OCI-LY1 (cell line): ENCODE measurements at regions not wholly inside any gene's neighbourhood (a gene's known extent, or its start where the extent isn't known, plus 50 kb on each side); places are given as distances from the start of the nearest gene placed in this dataset.

Experiments
- H2AFZ ChIP-seq: fragments of 200-600 bp; sonication (generic), shearing (Covaris generic); 2 replicates; pipeline ENCODE4 v1.6.0; 2014; ENCODE audit warnings: antibody characterized with exemption, mild to moderate bottlenecking, low read length
- H3F3A ChIP-seq: fragments of 200-600 bp; sonication (generic), shearing (Covaris generic); 2 replicates; pipeline ENCODE4 v1.6.0; 2014; ENCODE audit warnings: mild to moderate bottlenecking, antibody characterized with exemption, low read length, moderate library complexity; ENCODE audit not compliant: insufficient read depth
- H3K27ac ChIP-seq: fragments of 200-600 bp; sonication (generic); 2 replicates; pipeline ENCODE4 v1.5.1; 2014; ENCODE audit warnings: low read length, mixed run types, mild to moderate bottlenecking, low read depth; ENCODE audit not compliant: poor library complexity, severe bottlenecking
- H3K27me3 ChIP-seq: fragments of 200-600 bp; sonication (generic); 2 replicates; pipeline ENCODE4 v1.6.0; 2014; ENCODE audit warnings: antibody characterized with exemption, mild to moderate bottlenecking, low read length, moderate library complexity; ENCODE audit not compliant: insufficient read depth
- H3K36me3 ChIP-seq: fragments of 200-600 bp; sonication (generic); 2 replicates; pipeline ENCODE4 v1.6.1; 2014; ENCODE audit warnings: mild to moderate bottlenecking, antibody characterized with exemption, low read length, moderate library complexity, mixed read lengths; ENCODE audit not compliant: insufficient read depth
- H3K4me1 ChIP-seq: fragments of 200-600 bp; sonication (generic); 2 replicates; pipeline ENCODE4 v1.5.1; 2014; ENCODE audit warnings: mild to moderate bottlenecking, low read length, moderate library complexity; ENCODE audit not compliant: insufficient read depth, severe bottlenecking
- H3K4me2 ChIP-seq: fragments of 200-600 bp; sonication (generic), shearing (Covaris generic); 2 replicates; pipeline ENCODE4 v1.6.1; 2014; ENCODE audit warnings: low read length
- H3K4me3 ChIP-seq: fragments of 200-600 bp; sonication (generic); 2 replicates; pipeline ENCODE4 v1.5.1; 2014; ENCODE audit warnings: low read length, low read depth, mild to moderate bottlenecking, mixed read lengths; ENCODE audit not compliant: poor library complexity, severe bottlenecking
- H3K79me2 ChIP-seq: fragments of 200-600 bp; shearing (Covaris generic); 2 replicates; pipeline ENCODE4 v1.6.1; 2016; ENCODE audit warnings: mixed run types, low read length, mixed read lengths; ENCODE audit not compliant: insufficient read depth
- H3K9ac ChIP-seq: fragments of 200-600 bp; sonication (generic), shearing (Covaris generic); 2 replicates; pipeline ENCODE4 v1.6.1; 2014; ENCODE audit warnings: mild to moderate bottlenecking, low read length, mixed read lengths
- H3K9me2 ChIP-seq: fragments of 200-600 bp; sonication (generic), shearing (Covaris generic); 2 replicates; pipeline ENCODE4 v1.6.1; 2014; ENCODE audit warnings: low read depth, mild to moderate bottlenecking, low read length, mixed read lengths
- H3K9me3 ChIP-seq: fragments of 200-600 bp; shearing (Covaris generic); 2 replicates; pipeline ENCODE4 v1.6.1; 2014; ENCODE audit warnings: low read length, mixed read lengths
- H4K20me1 ChIP-seq: fragments of 200-600 bp; sonication (generic), shearing (Covaris generic); 2 replicates; pipeline ENCODE4 v1.6.0; 2016; ENCODE audit warnings: mild to moderate bottlenecking, low read length; ENCODE audit not compliant: insufficient read depth
- CTCF ChIP-seq: fragments of 200-600 bp; sonication (generic), shearing (Covaris generic); IDR thresholded peaks from 2 replicates; pipeline ENCODE4 v1.5.1; 2017; ENCODE audit warnings: mild to moderate bottlenecking, antibody characterized with exemption, low read length, moderate library complexity, mixed read lengths
- EZH2 ChIP-seq: fragments of 200-600 bp; sonication (generic), shearing (Covaris generic); IDR thresholded peaks from 2 replicates; pipeline ENCODE4 v1.8.0; 2017; ENCODE audit warnings: borderline replicate concordance, mixed run types, mild to moderate bottlenecking, antibody characterized with exemption, low read length, moderate library complexity, mixed read lengths

- Histone ChIP-seq H3K4me3 (no peak overlapping the region), H3K4me1 (no peaks in the 10 kb centered on the region), H3K27ac (no peak overlapping the region), H4K20me1 (no peaks in the 10 kb centered on the region), H2AFZ (no peak overlapping the region), H3K4me2 (no peak overlapping the region), H3K36me3 (no peaks in the 10 kb centered on the region), H3K9me2 (no peaks in the 10 kb centered on the region), H3K9ac (no peak overlapping the region), H3K9me3 (no peaks in the 10 kb centered on the region), H3K27me3 (no peaks in the 10 kb centered on the region), H3K79me2 (no peaks in the 10 kb centered on the region), H3F3A (no peaks in the 10 kb centered on the region)
- TF ChIP-seq CTCF = no peak
- TF ChIP-seq EZH2 = no peak
Measured at GRCh38 chr11:29634244-29634643, 382.6 kb downstream of the KCNA4 start.

- no peaks in the 10 kb centered on the region for H4K20me1 ChIP-seq
- no peaks in the 10 kb centered on the region for H3K79me2 ChIP-seq
- TF ChIP-seq EZH2 = no peak
- no peak for TF ChIP-seq CTCF
- H3K9me3 ChIP-seq = no peaks in the 10 kb centered on the region
- H3K36me3 ChIP-seq = no peaks in the 10 kb centered on the region
- no peak overlapping the region for H3K4me3 ChIP-seq
- no peak overlapping the region for H3K9ac ChIP-seq
- no peaks in the 10 kb centered on the region for H3K4me1 ChIP-seq
- H3K27ac ChIP-seq = no peak overlapping the region
- H3K27me3 ChIP-seq = no peaks in the 10 kb centered on the region
- H3K9me2 ChIP-seq = no peaks in the 10 kb centered on the region
- H3F3A ChIP-seq = no peaks in the 10 kb centered on the region
- H3K4me2 ChIP-seq = no peak overlapping the region
- no peak overlapping the region for H2AFZ ChIP-seq
Measured at GRCh38 chr11:29629286-29629685, 387.5 kb downstream of the KCNA4 start.

- no peak for TF ChIP-seq EZH2
- no peak for TF ChIP-seq CTCF
- Histone ChIP-seq H4K20me1 (no peaks in the 10 kb centered on the region), H3K9ac (no peak overlapping the region), H3K4me1 (no peaks in the 10 kb centered on the region), H3K9me3 (no peaks in the 10 kb centered on the region), H2AFZ (no peak overlapping the region), H3K9me2 (no peaks in the 10 kb centered on the region), H3F3A (no peaks in the 10 kb centered on the region), H3K4me3 (no peak overlapping the region), H3K36me3 (no peaks in the 10 kb centered on the region), H3K27me3 (no peaks in the 10 kb centered on the region), H3K4me2 (no peak overlapping the region), H3K79me2 (no peaks in the 10 kb centered on the region), H3K27ac (no peak overlapping the region)
Measured at GRCh38 chr11:29628609-29629008, 388.2 kb downstream of the KCNA4 start.
